ENCODE measurements at regions not wholly inside any gene's neighbourhood (a gene's known extent, or its start where the extent isn't known, plus 50 kb on each side); places are given as distances from the start of the nearest gene placed in this dataset.

GRCh38 chr20:24364482-24364881 is 104.9 kb upstream of the SYNDIG1 start:
- TF ChIP-seq POLR2A (IDR thresholded peaks at IDR 0.05): no peak
- no peak for TF ChIP-seq CTCF (IDR thresholded peaks at IDR 0.05)
- no peaks in the 10 kb centered on the region for H3K4me1 ChIP-seq
- 42 to 45% methylated on average over 4 of the region's 4 CpGs for WGBS, 2 donors
- H3K4me3 ChIP-seq (replicated peaks in 1 of 3): no peak overlapping the region
- DNase-seq: no peak
- no peaks in the 10 kb centered on the region for H3K27me3 ChIP-seq
- intact Hi-C loops (cut with DNase I): no loop called here
- no peak overlapping the region for H3K27ac ChIP-seq
- no peaks in the 10 kb centered on the region for H3K36me3 ChIP-seq
- no peaks in the 10 kb centered on the region for H3K9me3 ChIP-seq

GRCh38 chr20:24363031-24363430 is 106.4 kb upstream of the SYNDIG1 start:
- no peaks in the 10 kb centered on the region for H3K9me3 ChIP-seq
- no peaks in the 10 kb centered on the region for H3K36me3 ChIP-seq
- TF ChIP-seq CTCF (IDR thresholded peaks at IDR 0.05) (no peak), POLR2A (IDR thresholded peaks at IDR 0.05) (no peak)
- H3K4me3 ChIP-seq (replicated peaks in 1 of 3): no peak overlapping the region
- WGBS, 2 donors: 82 to 85% methylated on average over 8 of the region's 8 CpGs
- no peaks in the 10 kb centered on the region for H3K27me3 ChIP-seq
- H3K27ac ChIP-seq: no peak overlapping the region
- intact Hi-C loops (cut with DNase I): no loop called here
- peaks cover 2 to 3% of the 10 kb centered on the region in 2 donors for H3K4me1 ChIP-seq
- DNase-seq: no peak

GRCh38 chr20:24362080-24362479 is 107.3 kb upstream of the SYNDIG1 start:
- H3K27me3 ChIP-seq: no peaks in the 10 kb centered on the region
- no peaks in the 10 kb centered on the region for H3K9me3 ChIP-seq
- H3K4me1 ChIP-seq: peaks cover 9 to 12% of the 10 kb centered on the region in 2 donors
- H3K4me3 ChIP-seq (replicated peaks in 1 of 3): no peak overlapping the region
- no peak for TF ChIP-seq POLR2A (IDR thresholded peaks at IDR 0.05)
- TF ChIP-seq CTCF (IDR thresholded peaks at IDR 0.05): no peak
- DNase-seq: no peak
- H3K36me3 ChIP-seq: no peaks in the 10 kb centered on the region
- H3K27ac ChIP-seq: no peak overlapping the region
- intact Hi-C loops (cut with DNase I): no loop called here

GRCh38 chr20:24361541-24361940 is 107.9 kb upstream of the SYNDIG1 start:
- no peak for TF ChIP-seq POLR2A (IDR thresholded peaks at IDR 0.05)
- no peak for TF ChIP-seq CTCF (IDR thresholded peaks at IDR 0.05)
- peaks cover 9 to 17% of the 10 kb centered on the region in 2 donors for H3K4me1 ChIP-seq

GRCh38 chr20:24360531-24360930 is 108.9 kb upstream of the SYNDIG1 start:
- Histone ChIP-seq H3K4me1 (peaks cover 9 to 17% of the 10 kb centered on the region in 2 donors), H3K36me3 (no peaks in the 10 kb centered on the region), H3K27me3 (no peaks in the 10 kb centered on the region), H3K9me3 (no peaks in the 10 kb centered on the region), H3K4me3 (replicated peaks in 1 of 3) (no peak overlapping the region), H3K27ac (no peak overlapping the region)
- DNase-seq: no peak
- no peak for TF ChIP-seq CTCF (IDR thresholded peaks at IDR 0.05)
- TF ChIP-seq POLR2A (IDR thresholded peaks at IDR 0.05): no peak
- intact Hi-C loops (cut with DNase I): no loop called here
- WGBS, 2 donors: 95 to 98% methylated on average over 3 of the region's 3 CpGs

More at GRCh38 chr20:24361541-24361940, 107.9 kb upstream of the SYNDIG1 start:
- Histone ChIP-seq H3K27ac (no peak overlapping the region), H3K27me3 (no peaks in the 10 kb centered on the region), H3K4me3 (replicated peaks in 1 of 3) (no peak overlapping the region), H3K9me3 (no peaks in the 10 kb centered on the region), H3K36me3 (no peaks in the 10 kb centered on the region)
- WGBS, 2 donors: 74 to 83% methylated on average over 2 of the region's 2 CpGs
- intact Hi-C loops (cut with DNase I): no loop called here
- DNase-seq: no peak

All from thyroid gland (tissue), 4 donors.